ENCODE measurements at regions not wholly inside any gene's neighbourhood (a gene's known extent, or its start where the extent isn't known, plus 50 kb on each side); places are given as distances from the start of the nearest gene placed in this dataset.
"Not testable (repeated sequence)": the region's sequence is repeated elsewhere in the genome, so short reads cannot be mapped to it uniquely, and the experiment has no call there.

DNA sequence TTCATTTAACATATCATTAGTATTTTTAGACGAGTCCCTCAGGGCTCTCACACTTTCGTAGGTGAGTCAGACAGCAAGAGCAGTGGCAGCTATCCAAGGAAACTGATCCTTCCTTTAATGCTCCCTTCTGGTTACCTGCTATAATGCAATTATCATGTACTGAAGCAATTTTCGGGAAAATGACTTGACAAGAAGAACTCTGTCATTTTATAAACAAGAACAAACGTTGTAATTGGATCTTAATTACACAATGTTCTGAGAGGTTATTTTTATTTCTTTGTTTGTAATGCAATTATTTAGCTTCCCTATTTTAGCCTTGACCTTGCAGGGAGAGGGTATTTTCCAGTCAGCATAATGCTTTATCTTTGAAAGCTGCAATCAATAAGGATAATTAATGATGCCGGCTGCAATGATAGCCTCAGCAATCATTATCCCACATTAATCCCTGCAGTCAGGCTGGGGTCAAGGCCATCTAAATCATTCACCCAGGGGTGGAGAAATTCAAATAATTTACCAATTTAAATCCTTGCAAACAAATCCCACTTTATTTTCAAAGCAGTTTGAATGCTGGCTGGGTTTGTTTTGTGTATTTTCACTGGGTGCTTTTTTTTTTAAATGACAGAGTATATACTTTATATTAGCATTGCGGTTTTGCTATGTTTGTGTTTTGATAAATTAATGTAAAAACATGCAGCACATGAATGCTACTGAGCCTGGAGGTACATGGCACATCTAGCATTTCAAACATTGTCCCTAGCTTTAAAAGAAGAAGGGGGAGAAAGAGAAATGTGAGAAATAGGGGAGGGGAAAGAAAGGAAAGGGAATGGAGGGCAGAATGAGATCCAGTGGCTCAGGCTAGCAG, 249.9 kb downstream of the SHOX2 start:
- DNase-seq: no peak

DNA sequence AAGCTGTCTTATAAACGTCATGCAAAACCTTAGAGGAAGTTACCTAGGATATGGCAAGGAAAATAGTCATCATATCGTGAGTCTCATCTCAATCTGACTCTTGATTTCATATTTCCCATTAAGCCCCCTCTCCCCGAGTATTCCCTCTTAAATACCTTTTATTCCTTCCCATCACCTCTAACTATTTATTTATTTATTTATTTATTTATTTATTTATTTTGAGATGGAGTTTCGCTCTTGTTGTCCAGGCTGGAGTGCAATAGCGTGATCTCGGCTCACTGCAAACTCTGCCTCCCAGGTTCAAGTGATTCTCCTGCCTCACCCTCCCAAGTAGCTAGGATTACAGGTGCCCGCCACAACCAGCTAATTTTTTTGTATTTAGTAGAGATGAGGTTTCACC, 260.4 kb downstream of the SHOX2 start:
- DNase-seq: not testable (repeated sequence)

DNA sequence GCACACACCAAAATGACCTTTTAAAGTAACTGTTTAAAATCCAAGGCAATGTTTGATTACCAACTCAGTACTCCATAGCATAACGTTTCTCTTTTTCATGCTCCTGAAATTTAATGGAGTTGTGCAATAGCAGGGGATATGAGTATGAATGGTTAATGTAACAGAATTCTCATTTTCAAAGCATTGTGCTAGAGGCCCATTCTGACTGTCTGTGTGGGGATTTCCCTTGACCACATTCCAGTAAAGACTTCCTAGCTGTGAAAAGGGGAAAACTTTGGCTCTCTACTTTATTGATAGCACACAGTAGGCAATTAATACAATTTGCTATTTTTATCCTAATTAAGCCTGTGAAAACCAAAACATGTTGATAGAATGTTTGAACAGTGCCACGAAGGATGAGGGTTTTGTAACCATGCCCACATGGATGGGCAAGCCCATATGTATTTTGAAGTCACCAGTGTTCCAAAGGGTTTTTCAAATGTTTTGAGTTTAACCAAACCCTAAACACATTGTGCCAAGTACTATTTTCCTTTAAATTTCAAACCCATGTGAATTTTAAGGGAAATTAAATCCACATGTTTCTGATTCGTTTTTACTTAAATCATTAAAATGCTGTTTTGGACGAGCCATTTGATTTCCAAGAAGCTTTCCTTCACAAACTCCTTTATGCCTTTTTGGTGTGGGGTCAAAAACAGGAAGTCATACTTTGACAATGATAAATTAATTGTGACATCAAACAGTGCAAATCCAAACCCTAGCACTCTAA, 261.2 kb downstream of the SHOX2 start:
- DNase-seq: no peak

DNA sequence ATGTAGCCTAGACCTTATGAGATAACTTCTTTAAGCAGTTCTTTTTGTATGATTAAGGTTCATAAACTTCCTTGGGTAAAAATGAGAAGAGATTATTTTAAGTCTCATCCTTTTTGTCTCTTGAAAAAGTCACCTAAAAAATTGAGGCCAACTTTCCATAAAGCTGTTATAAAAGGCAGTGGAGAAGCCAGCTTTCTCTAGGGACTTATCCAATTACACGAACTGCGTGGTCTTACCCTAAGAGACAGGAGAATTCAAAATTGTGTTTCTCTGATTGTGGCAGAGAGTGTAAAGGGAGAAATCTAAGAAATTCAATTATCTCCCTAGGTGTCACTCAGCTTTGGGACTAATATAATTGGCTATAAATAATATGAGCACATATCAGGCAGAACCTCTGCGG, 262.0 kb downstream of the SHOX2 start:
- DNase-seq: no peak

DNA sequence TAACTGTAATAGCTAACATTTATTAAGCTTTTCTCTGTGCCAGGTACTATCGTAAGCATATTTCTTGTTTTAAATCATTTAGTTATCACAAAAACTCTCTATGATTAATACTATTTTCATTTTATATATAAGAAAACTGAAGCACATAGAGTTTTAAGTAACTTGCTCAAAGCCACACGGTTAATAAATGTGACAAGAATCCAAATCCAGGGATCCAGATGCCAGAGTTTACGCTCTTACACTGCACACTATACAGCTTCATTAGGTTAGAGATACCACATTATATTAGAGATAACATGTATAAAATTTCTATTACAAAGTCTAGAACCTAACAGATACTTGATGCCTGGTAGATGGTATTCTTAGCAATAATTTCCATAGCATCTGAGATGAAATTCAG, 265.2 kb downstream of the SHOX2 start:
- no peak for DNase-seq

DNA sequence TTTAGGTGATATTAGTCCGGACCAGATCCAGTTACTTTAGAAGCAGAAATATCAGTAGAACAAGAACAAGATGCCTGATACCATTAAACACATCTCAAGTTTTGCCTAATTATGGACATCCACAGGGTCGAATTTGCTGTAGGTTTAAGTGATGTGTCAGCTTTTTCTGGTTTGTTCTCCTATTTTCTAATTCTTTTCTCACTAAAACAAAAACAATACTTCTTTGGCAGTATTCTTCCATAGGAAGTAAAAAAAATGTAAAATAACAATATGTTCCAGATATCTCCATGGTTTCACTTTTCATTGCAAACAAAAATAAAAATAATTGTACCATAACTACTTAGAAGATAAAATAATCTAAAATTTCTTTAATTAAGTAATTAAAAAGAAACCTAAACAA, 265.7 kb downstream of the SHOX2 start:
- DNase-seq: no peak

DNA sequence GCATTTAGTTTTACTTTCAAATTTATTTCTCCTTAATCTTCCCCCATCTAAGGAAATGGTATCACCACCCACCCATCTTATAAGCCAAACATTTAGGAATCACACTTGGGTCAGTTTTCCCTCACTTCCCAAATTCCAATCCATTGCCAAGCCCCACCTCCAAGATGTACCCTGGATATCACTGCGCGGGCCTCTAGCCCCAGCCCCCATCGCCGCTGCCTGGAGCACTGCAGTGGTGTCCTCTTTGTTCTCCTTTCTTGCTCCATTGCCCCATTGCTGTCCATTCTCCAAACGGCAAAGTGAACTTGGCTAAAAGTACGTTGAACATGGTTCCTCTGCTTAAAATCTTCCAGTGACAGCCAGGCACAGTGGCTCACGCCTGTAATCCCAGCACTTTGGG, 267.8 kb downstream of the SHOX2 start:
- DNase-seq: no peak

DNA sequence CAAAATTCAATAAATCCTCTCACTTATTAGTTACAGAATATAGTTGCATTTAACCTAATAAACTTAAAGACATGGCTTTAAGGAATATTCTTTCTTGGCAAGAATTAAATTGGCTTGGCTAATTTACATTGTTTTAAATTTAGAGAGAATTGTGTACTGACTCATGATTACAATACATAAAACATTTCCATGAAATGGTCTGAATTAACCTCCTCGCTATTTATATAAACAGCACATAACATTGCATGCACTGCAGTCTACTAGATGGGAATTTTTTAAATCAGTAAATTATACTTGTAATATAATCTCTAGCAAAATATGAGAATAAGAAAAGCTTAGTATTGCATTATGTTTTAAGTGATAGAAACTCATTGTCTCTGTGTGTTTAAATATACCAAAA, 268.9 kb downstream of the SHOX2 start:
- DNase-seq: no peak

DNA sequence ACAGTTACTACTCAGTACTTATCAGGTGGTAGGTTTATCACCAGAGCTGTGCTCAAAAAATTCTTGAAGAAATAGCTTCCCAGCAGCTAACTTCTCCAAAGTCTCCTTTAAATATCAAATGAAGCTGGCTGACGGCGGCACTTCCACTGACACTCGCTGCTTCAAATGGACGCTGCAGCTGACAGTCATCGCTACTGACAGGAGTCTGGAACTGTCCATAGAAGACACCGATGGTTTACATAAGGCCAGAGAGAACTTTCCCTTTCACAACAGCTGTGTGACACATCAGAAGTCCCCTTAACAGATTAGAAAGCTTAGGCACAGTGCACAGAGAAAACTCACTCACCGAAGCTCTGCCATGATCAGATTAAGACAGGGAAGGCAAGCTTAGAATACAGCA, 270.2 kb downstream of the SHOX2 start:
- DNase-seq: no peak

DNA sequence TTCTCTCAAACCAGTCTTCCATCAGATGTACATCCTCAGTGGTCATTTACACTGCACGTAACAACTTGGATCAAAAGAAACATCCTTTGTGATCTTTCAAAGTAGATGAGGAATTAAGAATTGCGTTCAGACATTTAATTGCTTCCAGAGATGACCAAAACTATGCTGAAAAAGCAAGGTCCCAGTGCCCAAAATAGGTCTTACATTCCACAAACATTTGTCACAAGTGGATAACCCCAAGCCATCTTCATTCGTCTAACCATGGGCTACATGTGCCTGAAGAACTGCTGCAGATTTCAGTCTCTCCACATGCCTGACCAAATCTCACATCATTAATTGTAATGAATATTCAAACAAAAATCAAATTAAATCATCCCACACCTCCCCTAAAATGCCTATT, 273.6 kb downstream of the SHOX2 start:
- DNase-seq: no peak

DNA sequence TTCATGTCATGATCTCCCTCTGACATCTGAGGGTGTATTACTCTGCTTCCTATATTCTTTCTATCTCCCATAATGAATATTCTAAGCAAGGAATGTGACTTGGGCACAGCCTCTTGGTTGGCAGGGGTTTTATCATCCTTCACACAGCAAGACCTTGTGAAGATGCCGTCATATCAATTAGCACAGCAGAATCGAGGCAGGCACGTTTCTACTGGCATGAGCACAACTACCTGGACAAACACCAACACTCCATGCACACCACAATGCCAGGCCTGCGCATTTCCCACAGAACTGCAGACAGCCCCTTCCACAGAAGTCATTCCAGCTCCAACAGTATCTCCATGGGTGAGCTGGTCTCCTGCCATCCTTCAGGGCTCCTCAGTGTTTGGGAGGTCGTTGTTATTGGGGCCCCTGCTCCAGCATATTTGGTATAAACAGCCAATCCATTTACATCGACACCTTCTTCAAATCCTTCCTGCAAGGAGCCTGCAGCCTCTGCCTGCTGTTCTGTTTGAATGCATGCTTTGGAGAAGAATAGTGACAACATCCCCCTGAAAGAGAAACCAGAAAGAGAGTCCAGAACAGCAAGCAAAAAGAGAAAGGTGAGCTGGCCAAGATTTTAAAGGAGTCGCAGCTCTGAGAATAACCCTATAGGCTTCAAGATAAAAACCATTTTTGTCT, 275.5 kb downstream of the SHOX2 start:
- DNase-seq: no peak

DNA sequence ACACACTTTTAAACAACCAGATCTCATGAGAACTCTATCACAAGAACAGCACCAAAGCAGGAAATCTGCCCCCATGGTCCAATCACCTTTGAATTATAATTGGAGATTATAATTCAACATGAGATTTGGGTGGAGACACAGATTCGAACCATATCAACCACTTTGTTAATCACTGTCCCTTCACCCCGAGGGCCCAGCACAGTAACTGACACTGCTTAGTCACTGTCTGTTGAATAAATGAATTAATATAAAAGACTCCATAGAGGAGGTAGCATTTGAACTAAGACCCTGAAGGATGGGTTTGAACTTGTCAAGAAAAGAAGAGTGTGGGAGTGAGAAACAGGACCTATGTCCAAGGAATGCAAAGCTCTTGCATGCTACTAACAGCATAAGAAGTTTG, 276.4 kb downstream of the SHOX2 start:
- no peak for DNase-seq

DNA sequence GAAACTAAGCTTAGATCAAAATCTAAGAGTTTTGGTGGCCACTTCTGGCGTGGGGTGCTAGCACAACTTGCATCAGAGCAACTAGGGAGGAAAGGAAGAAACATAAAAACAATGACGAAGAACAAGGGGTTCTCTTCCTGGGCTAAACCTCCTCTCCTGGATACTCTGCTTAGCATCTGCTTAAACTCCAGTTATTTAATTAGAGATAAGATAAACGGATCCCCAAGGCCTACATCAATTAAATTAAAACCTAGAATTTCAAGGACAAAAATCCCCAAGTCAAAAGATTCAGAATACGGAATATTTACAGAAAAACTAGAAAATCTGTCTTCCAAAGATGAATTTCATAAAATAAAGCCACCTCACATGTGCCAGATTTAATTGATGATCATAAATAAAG, 281.9 kb downstream of the SHOX2 start:
- DNase-seq: no peak

DNA sequence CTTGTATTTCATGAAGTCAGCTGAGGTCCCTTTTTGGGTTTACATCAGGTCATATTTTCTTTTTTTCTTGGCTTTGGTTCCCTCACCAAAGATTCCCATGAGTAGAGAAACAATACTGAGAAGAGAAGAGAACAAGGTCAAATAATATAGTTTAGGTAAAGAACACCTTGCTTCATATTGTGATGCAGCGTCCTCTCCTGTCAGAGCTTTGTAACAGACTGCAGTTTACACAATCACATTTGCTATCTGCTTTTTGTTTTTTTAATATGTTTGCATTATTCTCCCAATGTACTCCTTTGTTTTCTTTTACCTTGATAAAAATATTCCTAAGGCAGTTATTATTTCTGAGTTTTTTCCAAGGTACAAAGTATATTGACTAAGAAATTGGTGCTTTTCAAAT, 283.2 kb downstream of the SHOX2 start:
- no peak for DNase-seq

DNA sequence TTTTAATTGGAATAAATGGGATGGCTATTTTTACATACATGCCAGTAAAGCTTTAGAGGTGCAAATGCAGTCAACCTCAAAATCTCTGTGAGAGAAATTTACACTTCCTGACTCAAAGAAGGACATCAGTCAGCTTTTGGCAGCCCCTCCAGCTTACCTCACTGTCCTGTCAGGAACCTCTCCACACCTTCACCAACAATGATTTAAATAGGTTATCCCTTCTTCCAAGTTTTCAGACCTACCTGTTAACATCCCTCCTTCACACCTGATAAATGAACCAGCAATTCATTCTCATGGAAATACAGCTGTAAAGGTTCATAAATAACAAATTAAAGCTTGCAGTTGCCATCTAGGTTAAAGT, 286.1 kb downstream of the SHOX2 start:
- DNase-seq: no peak

DNA sequence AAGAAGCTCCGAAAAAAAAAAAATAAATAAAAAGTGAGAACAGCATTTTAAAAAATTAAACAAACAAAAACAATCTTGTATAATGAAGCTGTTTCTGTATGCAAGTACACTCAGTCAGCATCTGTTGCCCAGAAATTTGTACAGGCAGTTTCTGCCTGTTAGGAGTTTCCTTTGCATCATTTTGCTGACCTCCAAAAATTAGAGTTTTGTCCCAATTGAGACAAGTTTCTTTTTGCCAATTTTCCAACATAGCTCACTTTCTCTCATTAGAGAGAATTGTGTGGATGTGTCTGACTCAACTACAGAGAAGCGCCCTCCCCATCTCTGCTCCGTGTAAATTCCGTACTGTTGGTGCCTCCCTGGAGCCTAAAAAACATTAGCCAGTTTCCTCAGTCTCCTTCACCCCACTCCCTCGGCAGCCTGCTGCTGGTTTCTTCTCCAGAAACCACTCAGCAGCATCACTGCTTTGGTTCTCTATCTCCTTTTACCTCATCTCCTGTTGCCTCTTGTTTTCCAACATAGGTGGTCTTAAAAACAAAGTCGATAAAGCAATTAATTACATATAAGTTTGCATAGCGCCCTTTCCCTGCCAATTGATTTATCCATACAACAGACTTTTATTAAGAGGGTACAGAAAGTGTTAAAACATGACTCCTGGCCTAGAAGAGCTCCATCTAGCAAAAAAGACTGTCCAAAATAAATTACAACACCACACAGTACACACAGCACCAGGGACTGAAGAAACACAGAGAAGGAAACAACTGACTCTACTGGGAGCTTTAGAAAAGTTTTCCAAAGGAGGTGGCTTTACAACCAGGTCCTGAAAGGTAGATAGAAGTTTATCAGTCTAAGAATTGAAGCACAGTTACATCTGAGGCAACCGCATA, 286.7 kb downstream of the SHOX2 start:
- DNase-seq: no peak

DNA sequence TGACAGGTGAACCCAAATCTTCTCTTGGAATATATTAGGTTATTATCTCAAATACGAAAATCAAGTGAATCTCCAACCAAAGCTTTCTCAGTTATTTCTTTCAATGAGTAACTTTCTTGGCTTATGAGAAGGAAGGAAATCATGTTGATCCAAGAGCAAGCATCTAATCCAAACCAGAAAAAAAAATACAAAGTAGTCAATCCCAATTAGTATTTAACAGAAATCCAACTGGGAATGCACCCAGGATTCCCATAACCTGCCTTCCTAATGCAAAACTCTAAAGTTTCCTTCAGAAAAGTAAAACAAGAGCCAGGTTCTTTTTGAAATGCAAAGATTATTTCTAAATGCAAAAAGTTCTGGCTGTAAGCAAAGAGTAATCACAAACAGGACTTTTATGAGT, 289.3 kb downstream of the SHOX2 start:
- no peak for DNase-seq

DNA sequence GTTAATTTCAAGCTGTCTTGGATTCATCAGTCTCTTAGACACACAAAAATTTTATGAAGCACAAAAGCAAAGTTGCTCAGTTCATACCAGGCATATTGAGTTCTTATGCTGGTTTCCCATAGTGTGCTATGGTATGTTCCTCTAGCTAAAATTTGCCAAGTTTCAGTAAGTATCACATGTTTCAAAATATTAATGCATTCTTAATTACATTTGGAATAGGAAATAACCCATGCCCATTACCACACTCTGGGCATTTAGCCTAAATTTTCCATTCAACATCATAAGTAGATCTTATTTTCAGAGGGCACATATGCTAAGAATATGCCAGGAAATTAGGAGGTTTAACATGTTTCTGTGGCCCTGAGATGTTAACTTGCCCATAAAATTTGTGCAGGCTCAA, 289.9 kb downstream of the SHOX2 start:
- no peak for DNase-seq

DNA sequence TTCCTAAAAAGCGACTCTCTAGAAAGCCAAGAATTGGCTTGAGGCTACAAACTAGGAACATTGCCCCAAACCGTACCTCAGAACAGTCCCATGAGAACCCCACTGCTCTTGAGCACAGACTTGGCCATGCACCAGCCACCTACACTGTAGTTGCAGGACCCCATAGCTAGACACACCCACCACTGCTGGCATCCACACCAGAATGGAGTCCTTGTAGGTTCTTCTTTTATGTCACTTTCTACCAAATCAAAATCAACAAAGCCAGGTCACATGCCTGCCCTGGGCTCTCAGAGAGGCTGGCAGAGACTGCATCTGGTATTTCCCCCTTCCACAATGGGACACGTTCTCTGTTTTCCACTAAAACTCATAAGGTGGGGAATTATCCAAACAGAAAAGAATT, 290.5 kb downstream of the SHOX2 start:
- DNase-seq: no peak

DNA sequence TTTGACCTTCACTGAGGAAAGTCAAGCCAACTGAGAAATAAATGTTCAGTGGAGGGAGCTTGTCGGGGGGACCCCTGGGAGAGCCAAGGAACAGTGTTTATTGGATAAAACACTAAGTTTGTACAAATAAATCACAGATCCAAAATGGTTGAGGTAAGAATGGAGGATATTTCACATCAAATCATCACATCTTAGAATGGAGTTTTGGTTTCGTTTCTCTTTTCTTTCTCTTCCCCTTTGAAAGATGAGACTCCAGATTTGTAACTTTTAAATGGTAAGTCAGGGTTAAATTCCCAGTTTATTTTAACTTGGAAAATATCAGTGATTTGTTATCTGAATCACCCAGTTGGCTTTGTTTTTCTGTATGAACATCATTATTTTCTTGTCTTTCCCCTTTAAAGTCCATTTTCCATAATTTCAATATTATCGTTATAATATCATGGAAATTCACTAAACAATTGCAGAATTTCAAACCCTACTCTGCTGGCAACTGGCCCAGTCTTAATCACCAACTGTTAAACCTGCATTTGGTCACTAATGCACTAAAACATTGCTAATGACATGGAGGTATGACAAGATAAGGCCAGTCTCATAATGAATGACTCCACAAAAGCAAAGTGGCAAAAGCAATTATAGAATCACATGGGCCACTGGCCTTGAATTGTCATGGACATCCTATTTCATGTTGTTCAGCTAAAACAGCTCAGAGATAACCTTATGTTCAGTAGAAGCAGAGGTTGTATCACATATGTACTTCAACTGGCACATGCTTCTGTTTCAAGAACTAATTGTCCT, 295.1 kb downstream of the SHOX2 start:
- DNase-seq: no peak

DNA sequence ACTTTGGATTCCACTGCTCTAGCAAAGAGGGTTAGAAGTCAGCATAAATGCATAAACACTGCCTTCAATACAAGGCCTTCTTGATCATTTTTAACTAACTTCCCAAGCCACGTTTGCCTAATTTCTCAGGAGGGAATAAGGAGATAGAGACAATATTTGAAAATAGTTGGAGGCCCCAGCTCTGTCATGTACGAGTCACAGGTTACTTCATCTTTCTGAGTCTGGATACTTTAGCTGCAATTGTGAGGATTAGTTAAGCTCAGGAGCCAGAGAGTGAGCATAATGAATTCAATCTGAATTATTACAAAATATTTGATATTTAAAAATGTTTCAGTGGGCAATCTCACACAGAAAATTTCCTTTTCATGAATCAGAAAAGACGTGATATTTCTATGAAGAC, 298.9 kb downstream of the SHOX2 start:
- DNase-seq: no peak

DNA sequence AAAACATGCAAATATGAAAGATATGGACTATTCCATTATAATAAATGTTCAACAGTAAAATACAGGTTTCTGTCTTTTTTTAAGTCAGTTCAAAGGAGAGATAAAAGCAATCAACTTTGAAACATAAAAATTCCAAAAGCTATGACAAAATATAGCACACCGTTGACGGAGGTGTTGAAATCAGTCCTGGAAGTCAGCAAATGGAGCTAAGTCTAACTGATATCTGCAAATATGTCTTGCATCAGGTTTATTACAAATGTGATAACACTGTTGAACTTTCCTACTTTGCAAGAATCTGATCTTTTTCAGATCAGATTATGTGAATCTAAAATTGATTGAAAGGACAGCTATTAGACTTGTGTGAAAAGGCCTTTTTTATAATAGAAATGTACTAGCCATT, 300.7 kb downstream of the SHOX2 start:
- DNase-seq: no peak
